Middle frontal gyrus (tissue), 1 donor: ENCODE measurements at regions not wholly inside any gene's neighbourhood (a gene's known extent, or its start where the extent isn't known, plus 50 kb on each side); places are given as distances from the start of the nearest gene placed in this dataset.

Experiments used
- DNase-seq: peaks from one replicate; pipeline ENCODE4 v3.0.0-alpha.2; 2015; ENCODE audit warnings: low spot score; ENCODE audit errors: extremely low spot score

DNA sequence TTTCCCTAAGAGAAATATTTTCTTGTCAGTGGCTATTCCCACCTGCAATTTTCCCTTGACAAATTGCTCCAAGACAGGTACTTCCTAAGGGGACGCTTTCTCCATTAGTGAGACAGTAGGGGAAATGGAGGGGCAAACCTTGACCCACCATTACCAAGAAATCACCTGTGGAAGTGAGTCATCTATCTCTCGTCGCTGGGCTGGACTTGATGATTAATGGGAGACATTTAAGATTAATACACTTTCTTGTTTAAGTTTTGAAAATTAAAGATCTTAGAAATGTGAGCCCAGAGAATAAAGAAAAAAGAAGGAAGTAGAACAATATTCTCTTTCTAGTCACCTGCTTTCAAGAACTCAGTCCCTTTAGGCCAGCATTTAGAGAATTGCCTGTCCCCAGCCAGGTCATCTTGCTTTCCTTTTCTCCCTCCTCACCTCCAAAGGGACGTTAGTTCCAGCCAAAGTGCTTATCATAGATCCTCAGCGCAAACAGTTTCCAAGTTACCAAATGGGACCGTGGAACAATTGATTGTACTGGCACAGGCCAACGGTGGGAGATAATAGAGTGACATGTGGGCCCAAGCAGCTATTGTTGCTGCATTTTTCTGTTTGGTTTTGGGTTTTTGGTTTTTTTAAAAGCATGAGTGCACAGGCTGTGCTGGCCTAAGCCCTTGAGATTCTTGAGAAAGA lies 284.4 kb downstream of the ENC1 start:
- DNase-seq = no peak

DNA sequence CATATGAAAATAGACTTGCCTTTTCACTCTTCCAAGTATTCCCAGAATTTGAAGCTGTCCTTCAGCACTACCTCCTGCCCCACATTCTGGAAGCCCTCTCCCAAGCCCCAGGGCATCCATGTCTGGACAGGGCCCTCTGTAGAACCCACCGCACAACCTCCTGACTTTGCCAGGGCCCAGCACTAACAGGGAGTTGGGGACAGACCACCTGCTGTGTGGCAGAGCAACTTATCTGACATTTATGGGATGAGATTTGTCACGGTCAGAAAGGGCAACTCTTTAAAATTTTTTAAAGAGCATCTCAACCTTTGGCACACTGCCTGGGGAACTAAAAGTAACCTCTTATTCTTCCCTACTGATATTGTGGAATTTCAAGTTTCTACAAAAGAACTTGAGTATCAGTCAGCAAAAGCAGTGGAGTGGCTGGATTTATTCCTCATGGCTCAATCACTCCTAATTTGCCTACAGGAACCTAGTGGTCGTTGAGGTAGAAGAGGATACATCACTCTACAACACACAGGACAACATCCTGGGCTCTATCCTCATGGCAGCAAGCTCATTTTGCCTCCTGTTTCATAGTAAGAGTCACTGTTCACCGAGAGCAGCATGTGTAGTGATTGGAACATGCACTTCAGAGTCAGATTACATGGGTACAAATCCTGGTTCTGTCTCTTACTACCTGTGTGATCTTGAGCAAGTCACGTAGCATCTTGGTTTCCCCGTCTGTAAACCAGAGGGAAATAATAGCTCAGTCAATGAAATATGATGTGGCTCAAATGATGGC lies 285.3 kb downstream of the ENC1 start:
- no peak for DNase-seq

DNA sequence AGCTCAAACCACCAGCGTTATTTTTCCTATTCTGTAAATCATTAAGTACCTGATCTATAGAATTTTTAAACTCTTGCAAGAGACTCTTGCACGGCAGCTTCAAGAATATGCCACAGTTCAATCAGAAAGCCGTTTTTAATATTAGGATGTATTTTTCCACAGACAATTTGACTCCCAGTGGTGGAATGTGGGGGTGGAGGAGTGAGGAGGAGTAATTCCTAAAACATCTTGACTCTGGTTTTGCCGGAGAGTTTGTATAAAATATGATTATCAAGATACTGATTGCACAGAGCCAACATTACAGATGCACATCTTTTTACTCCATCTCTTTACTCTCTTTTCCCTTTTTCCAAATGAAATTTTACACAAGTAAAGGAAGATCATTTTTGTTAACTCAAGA lies 288.3 kb downstream of the ENC1 start:
- no peak for DNase-seq

DNA sequence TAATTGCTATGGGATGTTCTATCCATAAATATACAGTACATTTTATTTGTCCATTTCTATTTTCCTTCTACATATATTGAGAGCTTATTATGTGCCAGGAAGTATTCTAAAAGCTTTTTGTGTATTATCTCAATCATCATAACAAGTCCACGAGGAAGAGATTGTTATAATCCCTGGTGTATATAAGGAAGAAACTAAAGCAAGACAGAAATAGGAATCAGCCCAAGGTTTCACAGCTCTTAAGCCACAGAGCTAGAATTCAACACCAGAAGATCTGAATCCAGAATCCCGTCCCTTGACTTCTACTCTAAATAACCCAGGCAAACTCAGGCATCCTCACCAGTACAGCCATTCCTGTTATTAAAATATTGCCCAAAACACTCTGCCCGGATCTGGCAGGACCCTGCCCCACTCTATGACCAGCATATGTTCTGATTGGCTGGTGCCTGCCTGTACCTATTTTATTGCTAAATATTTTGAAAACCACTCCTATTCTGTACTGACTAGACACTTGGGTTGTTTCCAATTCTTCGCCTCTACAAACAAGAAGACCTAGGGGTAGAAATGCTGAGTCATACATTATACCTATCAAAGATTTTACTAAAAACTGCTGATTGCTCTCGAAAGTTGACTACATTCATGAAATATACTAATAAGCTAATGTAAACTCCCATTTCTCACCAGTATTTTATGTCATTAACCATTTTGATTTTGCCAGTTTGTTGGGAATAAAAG lies 297.4 kb downstream of the ENC1 start:
- no peak for DNase-seq

DNA sequence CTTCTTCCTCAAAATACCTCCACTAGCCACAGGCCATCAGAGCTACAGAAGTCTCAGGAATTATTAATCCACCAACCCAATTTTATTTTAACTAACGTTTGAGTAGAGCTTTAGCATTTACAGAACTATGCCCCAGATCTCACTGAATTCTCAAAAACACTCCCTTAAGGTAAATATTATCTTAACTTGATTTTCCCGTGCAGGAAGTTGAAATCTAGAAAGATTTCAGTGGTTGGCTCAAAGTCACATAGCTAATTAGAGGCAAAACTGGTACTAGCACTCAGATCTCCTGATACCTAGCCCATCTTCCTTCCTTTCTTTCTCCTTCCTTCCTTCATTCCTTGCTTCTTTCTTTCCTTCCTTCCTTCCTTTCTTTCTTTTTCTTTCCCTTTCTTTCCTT lies 298.3 kb downstream of the ENC1 start:
- no peak for DNase-seq

DNA sequence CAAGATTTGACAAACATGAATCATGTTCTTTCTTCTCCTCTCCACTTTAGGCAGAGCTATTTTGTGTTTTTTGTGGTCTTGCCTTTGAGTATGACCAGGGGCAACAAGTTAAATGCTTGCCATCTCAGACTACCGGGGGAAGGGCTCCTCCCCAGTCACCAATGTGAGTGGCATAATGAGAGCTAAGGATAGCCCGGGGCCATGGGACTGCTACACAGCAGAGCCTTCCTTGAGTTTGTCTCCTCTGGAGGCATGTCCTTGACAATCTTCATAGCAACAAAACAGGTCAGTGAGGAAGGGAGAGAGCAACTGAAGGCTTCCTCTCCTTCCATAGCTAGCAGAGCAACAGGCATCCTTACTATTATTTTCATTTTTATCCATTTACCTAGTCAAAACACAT lies 299.3 kb downstream of the ENC1 start:
- DNase-seq = no peak

DNA sequence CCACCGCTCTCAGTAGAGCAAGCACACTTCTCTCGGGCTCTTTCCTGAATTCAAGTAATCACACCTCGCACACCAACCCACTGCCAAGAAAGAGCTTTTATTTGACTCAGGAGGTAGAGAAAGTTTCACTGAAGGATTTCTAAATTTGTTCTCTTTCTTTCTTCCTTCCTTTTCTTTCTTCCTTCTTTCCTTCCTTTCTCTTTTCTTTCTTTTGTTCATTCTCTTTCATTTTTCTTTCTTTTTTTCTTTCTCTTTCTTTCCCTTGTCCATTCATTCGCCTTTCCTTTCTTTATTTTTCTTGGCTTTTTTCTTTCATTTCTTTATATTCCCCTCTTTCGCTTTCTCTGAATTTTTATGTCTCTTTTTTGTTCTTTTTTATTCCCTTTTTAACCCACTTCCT lies 300.1 kb downstream of the ENC1 start:
- no peak for DNase-seq

DNA sequence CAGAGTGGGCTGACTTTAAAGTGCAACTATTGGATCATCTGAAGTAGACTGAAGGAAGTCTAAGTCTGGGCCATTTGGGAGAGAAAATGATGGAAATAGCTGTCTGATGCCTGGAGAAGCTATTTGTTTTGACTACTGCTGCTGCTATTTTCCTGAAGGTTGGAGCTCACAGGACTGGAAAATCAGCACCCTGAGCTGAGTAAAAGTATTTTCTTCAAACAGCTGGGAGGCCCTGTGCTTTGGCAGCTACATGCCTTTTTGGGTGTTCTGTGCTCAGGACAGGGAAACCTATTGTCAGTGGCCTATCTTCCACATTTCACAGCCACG lies 302.6 kb downstream of the ENC1 start:
- DNase-seq = no peak

DNA sequence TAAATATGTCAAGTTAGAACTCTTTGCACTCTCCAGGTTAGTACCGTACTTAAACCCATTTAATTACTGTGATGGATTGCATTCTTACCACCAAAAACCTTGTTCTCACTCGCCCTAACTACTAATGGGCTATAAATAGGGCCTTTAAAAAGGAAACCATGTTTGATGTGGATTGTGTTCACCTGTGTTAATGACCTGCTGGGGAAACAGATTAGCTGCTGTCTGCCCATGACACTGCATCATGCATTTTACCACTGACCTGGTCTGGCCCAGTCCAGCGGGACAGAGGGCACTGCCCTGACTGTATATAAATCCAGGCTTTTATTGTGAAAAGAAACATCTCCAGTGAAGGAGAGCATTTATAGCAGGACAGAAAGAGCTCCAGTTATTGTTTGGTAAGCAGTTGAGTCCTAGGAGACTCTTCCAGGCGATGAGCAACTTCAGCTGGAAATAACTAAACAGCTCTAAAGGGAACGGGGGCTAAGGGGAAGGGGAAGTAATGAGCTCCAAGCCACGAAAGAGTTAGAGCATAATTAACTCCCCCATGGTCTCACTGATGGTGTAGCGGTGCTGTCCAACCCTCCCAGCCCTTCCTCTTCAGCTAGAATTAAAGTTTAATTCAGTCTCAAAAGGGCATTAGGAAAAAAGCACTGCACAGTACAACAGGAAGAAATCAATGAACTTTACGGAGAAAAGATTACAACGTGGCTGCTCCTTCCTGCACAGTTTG lies 303.1 kb downstream of the ENC1 start:
- no peak for DNase-seq

DNA sequence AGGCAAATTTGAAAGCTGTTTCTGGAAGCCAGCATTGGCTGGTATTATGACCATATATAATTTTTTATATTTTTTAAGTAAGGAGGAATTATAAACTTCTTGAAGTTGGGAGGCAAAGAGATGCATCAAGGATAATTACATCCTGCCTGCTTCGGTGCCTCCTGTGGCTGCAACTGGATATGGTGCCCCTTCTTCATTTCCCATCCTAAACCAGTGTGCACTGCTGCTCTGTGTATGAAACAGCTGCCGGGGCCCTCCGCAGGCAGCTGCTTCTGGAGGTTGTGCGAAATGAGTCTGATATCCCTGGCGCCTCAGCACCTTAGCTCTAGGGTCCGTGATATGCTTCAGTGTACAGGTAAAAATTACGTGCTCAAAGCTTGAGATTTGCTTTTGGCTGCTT lies 304.2 kb downstream of the ENC1 start:
- DNase-seq = no peak

DNA sequence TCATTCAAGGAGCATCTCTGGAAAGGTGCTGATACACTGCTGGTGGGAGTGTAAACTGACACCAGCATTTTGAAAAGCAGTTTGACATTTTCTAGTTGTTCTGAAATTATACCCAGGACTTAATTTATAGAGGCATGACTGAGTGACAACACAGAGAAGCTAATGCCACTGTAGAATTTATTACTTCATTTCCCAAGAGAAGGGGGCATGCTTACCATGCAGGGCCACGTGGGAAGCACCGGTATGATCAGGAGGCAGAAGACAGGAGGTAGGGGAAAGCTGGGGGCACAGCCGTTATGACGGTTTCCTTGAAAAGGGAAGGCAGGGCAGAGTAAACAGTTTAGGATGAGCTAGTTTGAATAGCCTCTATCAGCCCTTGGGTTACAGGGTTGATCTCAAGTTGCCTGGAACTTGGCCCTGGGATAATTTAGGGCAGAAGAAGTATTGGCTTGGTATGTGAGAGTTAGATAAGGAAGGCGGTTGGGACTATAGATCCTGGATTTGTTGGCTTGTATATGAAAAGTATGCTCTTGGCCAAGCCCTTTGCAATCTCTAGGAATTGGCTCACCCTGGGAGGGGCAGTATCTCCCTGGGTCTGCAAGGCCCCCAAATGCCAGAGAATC lies 305.7 kb downstream of the ENC1 start:
- no peak for DNase-seq

DNA sequence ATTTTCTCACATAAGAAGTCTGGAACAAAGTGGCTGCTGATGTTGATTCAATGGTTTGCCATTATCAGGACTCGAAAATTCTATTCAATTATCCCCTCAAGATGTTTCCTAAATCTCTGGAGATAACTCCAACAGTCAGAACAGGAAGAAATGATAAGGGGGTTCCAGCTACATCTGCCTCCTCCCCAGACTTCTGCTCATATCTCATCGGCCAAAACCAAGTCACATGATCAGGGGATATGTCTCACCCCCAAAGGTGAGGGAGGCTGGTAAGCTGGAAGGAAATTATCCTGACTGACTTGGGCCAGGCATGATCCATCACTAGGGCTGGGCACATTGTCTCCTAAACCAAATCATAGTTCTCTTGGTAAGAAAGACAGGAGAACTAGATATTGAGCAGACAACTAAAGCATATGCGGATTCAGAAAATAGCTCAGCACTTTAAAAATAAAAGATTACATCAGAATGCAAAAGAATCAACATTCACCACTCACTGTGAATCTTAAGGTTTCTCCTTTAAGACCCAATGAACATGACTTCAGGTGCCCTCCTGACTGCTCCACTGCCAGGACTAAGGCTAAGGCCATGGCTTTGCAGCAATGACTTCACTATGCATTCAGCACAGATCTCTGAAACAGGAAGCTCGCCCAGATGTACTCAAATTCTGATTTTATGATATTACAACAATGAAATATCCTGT lies 306.3 kb downstream of the ENC1 start:
- no peak for DNase-seq

DNA sequence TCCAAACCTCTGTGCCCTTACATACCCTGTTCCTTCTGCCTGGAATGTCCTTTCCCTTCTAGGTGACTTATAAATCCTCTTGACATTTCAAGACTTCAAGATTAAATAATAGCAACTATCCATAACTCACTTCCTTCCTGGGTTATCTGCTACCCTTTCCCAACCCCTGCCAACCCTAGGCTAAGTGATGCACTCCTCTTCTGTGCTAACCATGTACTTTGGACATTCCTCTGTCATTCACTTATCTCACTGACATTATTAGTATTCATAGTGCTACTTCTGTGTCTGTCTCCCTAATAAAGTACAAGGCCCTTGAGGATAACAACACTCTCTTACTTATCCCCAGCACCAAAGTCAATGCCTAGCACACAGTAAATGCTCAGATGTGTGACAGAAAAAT lies 307.1 kb downstream of the ENC1 start:
- DNase-seq = no peak

DNA sequence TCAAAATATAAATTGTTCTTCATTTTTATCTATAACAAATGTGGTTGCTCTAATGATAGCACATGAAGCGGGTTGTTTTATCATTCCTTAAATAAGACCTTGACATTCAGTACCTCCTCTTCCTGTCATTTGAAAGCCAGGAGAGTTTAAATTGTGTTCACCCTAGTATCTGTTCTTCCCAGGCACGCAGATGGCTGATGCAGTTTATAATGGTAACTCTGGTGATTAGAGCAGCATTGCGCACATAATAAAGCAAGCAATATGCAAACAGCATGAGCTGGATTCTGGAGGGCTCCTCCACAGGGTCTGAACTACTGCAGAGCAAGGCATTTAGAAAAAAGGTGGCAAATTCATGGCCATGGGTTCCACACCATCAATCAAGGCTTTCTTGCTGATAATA lies 307.8 kb downstream of the ENC1 start:
- no peak for DNase-seq

DNA sequence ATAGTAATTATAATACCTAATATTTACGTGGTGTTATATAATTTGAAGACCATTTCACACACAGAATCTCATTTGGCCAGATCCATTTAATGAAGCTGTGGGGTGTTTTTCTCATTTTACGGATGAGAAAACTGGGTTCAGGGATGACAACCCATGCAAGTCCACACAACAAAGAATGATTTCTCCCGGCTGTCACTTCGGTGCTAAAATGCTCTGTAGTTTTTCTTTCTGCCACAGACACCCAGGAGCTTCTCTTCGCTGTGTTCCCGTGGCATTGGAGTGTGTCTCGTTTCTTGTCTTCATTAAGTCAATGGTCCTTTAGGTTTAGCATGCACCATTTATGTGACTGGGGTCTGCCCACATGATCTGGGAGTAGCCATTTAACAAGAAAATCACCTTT lies 308.5 kb downstream of the ENC1 start:
- DNase-seq = no peak

DNA sequence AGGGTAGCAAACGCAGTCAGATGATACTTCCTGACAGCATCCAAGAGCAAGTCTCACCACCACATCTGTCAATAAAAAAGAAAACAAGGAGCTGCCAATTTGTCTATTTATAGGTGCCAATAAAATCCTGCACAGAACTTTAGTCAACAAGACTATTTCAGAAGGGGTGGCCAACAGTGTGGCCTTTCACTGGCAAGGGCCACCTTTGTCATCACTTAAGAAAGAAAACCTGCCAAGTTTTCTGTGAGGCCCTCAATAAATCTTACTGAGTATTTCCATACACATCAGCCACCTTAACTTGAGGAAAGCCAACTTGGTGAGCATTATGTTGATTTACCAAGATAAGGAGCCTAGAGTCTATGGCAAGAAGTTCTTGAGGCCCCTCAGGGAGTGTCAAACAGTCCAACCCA lies 312.3 kb downstream of the ENC1 start:
- no peak for DNase-seq

DNA sequence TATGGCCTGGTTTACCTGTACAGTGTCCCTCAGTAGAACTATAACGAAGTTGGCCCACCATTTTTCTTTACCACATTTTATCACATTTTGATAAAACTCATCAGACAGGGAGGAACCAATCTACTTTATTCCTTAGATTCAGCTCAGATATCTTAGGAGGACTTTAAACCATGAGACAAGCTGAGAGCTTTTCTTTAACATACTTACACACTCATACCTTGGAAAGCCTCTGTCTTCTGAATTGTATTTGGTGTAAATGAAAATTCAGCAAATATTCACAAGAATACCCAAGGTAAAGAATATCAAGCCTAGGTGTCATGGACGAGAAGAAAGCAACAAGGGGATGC lies 313.2 kb downstream of the ENC1 start:
- DNase-seq = no peak

DNA sequence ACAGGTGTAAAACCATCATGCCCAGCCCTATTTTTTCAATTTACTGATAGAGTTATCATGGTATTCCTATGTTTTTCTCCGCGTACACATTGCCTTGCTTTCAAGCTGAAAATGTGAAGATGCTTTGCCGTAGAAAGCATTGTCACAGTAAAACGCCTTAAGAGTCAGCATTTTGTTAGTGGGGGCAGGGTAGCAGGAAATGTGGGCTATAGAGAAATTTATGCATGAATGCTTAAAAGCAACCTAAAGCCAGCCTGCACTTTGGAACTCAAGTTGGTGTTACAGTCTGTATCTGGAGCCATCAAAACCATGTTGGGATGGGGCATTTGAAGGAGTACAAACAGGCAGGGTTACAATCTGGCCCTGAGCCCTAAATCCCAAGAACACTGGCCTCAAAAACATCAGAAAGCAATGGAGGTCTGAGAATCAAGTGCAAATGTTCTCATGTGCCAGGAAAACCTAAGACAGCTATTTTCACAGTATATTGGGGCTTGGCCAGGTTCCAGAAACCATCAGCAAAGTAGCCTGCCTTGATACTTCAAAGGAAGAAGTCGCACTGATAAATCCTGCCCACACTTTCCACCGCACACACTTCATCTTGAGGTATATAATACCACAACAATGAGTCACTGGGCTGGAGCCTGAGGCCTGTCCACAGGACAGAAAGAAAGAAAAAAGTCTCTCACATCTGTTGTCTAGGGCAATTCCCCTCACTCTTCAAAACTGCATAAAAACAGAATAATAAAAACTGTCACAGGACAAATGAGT lies 313.8 kb downstream of the ENC1 start:
- no peak for DNase-seq

DNA sequence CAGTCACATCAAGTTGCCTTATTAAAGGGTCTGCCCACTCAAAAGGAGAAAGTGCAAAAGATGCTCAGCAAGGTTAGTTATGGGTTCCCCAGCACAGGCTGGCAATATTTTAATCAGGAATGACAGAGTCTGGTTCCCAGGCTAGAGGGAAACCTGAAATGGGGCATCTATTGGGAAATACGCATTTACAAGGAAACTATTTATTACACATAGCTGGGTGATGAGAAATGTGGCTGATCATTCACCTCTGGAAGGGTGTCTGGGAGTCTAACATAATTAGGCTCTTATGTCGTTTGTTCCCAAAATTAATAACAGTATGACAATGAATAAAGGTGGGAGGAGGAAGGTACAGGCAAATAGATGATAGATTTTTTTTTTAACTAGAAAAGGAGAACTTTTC lies 314.7 kb downstream of the ENC1 start:
- no peak for DNase-seq

DNA sequence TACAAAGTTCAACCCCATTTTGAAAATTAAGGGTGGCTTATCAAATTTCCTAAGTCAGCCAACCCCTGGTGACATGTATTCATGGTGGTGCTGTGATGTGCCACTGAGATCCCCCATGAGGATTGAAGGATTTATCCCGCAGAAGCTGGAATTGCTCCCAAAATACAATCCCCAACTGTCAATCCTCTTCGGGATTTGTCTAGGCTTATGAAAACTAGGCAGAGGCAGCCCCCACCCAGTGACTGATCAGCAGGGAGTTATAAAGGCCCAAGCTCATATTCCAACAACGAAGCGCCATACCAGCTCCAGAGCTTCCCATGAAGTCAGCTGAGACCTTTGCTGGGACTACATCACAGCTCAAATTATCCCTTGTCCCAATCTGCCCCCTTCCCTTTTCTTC lies 316.0 kb downstream of the ENC1 start:
- DNase-seq = no peak
